ENCODE measurements at regions not wholly inside any gene's neighbourhood (a gene's known extent, or its start where the extent isn't known, plus 50 kb on each side); places are given as distances from the start of the nearest gene placed in this dataset.
A peak's percentile ranks its signal among the peaks of the same experiment; 100 is the strongest.

- ChIA-PET CTCF (interaction anchor here (0.7 to 0.9 kb wide), 3 partner anchors 12 to 441 kb away, joined by 3 to 4 read pairs (median 3); no protein-coding TSS in a partner anchor), POLR2A (interaction anchor here (0.8 to 0.9 kb wide), 4 partner anchors 15 to 691 kb away, joined by 3 read pairs; no protein-coding TSS in a partner anchor)
- Mint-ChIP-seq H3K4me1 (ENCODE audit: insufficient read depth, unreplicated experiment) (peaks cover 15% of the 10 kb centered on the region), H3K36me3 (ENCODE audit: insufficient read depth, unreplicated experiment) (no peaks in the 10 kb centered on the region), H3K9me3 (ENCODE audit: unreplicated experiment) (no peaks in the 10 kb centered on the region), H3K27me3 (ENCODE audit: insufficient read depth, unreplicated experiment) (no peaks in the 10 kb centered on the region), H3K27ac (ENCODE audit: low read depth, unreplicated experiment) (no peak overlapping the region), H3K4me3 (ENCODE audit: unreplicated experiment) (no peak overlapping the region)
- DNase-seq (ENCODE audit: unreplicated experiment): no peak
- BruUV-seq (replicated peaks): no TSS peak
- TF ChIP-seq CTCF (IDR thresholded peaks at IDR 0.05; ENCODE audit: unreplicated experiment): no peak
- intact Hi-C loops (cut with micrococcal nuclease): no loop called here
Measured at GRCh38 chr9:80698725-80699410, 990.5 kb downstream of the TLE1 start.

- no peaks in the 10 kb centered on the region for H3K4me1 Mint-ChIP-seq (ENCODE audit: insufficient read depth, unreplicated experiment)
- no peaks in the 10 kb centered on the region for H3K27me3 Mint-ChIP-seq (ENCODE audit: insufficient read depth, unreplicated experiment)
- no TSS peak for BruUV-seq (replicated peaks)
- DNase-seq (ENCODE audit: unreplicated experiment): no peak
- TF ChIP-seq CTCF (IDR thresholded peaks at IDR 0.05; ENCODE audit: unreplicated experiment): no peak
- no peak overlapping the region for H3K27ac Mint-ChIP-seq (ENCODE audit: low read depth, unreplicated experiment)
- no peaks in the 10 kb centered on the region for H3K36me3 Mint-ChIP-seq (ENCODE audit: insufficient read depth, unreplicated experiment)
- ChIA-PET CTCF (no interaction called here), POLR2A (interaction anchor here (0.7 kb wide), 1 partner anchor 28 kb away, joined by 3 read pairs; no protein-coding TSS in a partner anchor)
- H3K4me3 Mint-ChIP-seq (ENCODE audit: unreplicated experiment): no peak overlapping the region
- H3K9me3 Mint-ChIP-seq (ENCODE audit: unreplicated experiment): no peaks in the 10 kb centered on the region
- intact Hi-C loops (cut with micrococcal nuclease): no loop called here
Measured at GRCh38 chr9:80692751-80693150, 996.6 kb downstream of the TLE1 start.

- no peaks in the 10 kb centered on the region for H3K36me3 Mint-ChIP-seq (ENCODE audit: insufficient read depth, unreplicated experiment)
- TF ChIP-seq CTCF (IDR thresholded peaks at IDR 0.05; ENCODE audit: unreplicated experiment): no peak
- intact Hi-C loops (cut with micrococcal nuclease): no loop called here
- H3K9me3 Mint-ChIP-seq (ENCODE audit: unreplicated experiment): no peaks in the 10 kb centered on the region
- POLR2A ChIA-PET: interaction anchor here (0.6 kb wide), 1 partner anchor 214 kb away, joined by 3 read pairs; no protein-coding TSS in a partner anchor
- no peaks in the 10 kb centered on the region for H3K27me3 Mint-ChIP-seq (ENCODE audit: insufficient read depth, unreplicated experiment)
- BruUV-seq (replicated peaks): no TSS peak
- no peak overlapping the region for H3K27ac Mint-ChIP-seq (ENCODE audit: low read depth, unreplicated experiment)
- CTCF ChIA-PET: no interaction called here
- no peaks in the 10 kb centered on the region for H3K4me1 Mint-ChIP-seq (ENCODE audit: insufficient read depth, unreplicated experiment)
- peak; percentile 12 for DNase-seq (ENCODE audit: unreplicated experiment)
- no peak overlapping the region for H3K4me3 Mint-ChIP-seq (ENCODE audit: unreplicated experiment)
Measured at GRCh38 chr9:80691229-80691628, 998.1 kb downstream of the TLE1 start.

- DNase-seq (ENCODE audit: unreplicated experiment): no peak
- ChIA-PET POLR2A (no interaction called here), CTCF (no interaction called here)
- intact Hi-C loops (cut with micrococcal nuclease): no loop called here
- no peaks in the 10 kb centered on the region for H3K9me3 Mint-ChIP-seq (ENCODE audit: unreplicated experiment)
- no peak overlapping the region for H3K4me3 Mint-ChIP-seq (ENCODE audit: unreplicated experiment)
- no peak for TF ChIP-seq CTCF (IDR thresholded peaks at IDR 0.05; ENCODE audit: unreplicated experiment)
- H3K27me3 Mint-ChIP-seq (ENCODE audit: insufficient read depth, unreplicated experiment): no peaks in the 10 kb centered on the region
- BruUV-seq (replicated peaks): no TSS peak
- H3K36me3 Mint-ChIP-seq (ENCODE audit: insufficient read depth, unreplicated experiment): no peaks in the 10 kb centered on the region
- no peak overlapping the region for H3K27ac Mint-ChIP-seq (ENCODE audit: low read depth, unreplicated experiment)
- no peaks in the 10 kb centered on the region for H3K4me1 Mint-ChIP-seq (ENCODE audit: insufficient read depth, unreplicated experiment)
Measured at GRCh38 chr9:80690349-80690939, 998.9 kb downstream of the TLE1 start.

Data from MCF 10A (cell line).